ENCODE measurements at regions not wholly inside any gene's neighbourhood (a gene's known extent, or its start where the extent isn't known, plus 50 kb on each side); places are given as distances from the start of the nearest gene placed in this dataset.

- no peak for DNase-seq (ENCODE audit: low read depth, low spot score)
Observed at GRCh38 chr18:67232991-67233390, 283.5 kb downstream of the DSEL start.

GRCh38 chr18:67232406-67232805 lies 284.1 kb downstream of the DSEL start:
- peak; percentile 20 for DNase-seq (ENCODE audit: low read depth, low spot score)

GRCh38 chr18:67222887-67223286 lies 293.6 kb downstream of the DSEL start:
- DNase-seq (ENCODE audit: low read depth, low spot score): no peak

- DNase-seq (ENCODE audit: low read depth, low spot score): no peak
Observed at GRCh38 chr18:67219821-67220220, 296.7 kb downstream of the DSEL start.

- DNase-seq (ENCODE audit: low read depth, low spot score): no peak
Observed at GRCh38 chr18:67218556-67218955, 298.0 kb downstream of the DSEL start.

- DNase-seq (ENCODE audit: low read depth, low spot score): no peak
Observed at GRCh38 chr18:67217551-67218166, 298.9 kb downstream of the DSEL start.

- no peak for DNase-seq (ENCODE audit: low read depth, low spot score)
Observed at GRCh38 chr18:67216846-67217245, 299.7 kb downstream of the DSEL start.

- no peak for DNase-seq (ENCODE audit: low read depth, low spot score)
Observed at GRCh38 chr18:67215686-67216085, 300.8 kb downstream of the DSEL start.

- no peak for DNase-seq (ENCODE audit: low read depth, low spot score)
Observed at GRCh38 chr18:67211646-67212045, 304.9 kb downstream of the DSEL start.

- DNase-seq (ENCODE audit: low read depth, low spot score): no peak
Observed at GRCh38 chr18:67200665-67201064, 315.9 kb downstream of the DSEL start.

GRCh38 chr18:67199993-67200617 lies 316.4 kb downstream of the DSEL start:
- no peak for DNase-seq (ENCODE audit: low read depth, low spot score)

GRCh38 chr18:67194886-67195285 lies 321.6 kb downstream of the DSEL start:
- DNase-seq (ENCODE audit: low read depth, low spot score): no peak

- DNase-seq (ENCODE audit: low read depth, low spot score): no peak
Observed at GRCh38 chr18:67192535-67192934, 324.0 kb downstream of the DSEL start.

- DNase-seq (ENCODE audit: low read depth, low spot score): peak; percentile 47
Observed at GRCh38 chr18:67183398-67183797, 333.1 kb downstream of the DSEL start.

- DNase-seq (ENCODE audit: low read depth, low spot score): no peak
Observed at GRCh38 chr18:67179726-67180125, 336.8 kb downstream of the DSEL start.

- DNase-seq (ENCODE audit: low read depth, low spot score): no peak
Observed at GRCh38 chr18:67159662-67160061, 356.9 kb downstream of the DSEL start.

- DNase-seq (ENCODE audit: low read depth, low spot score): no peak
Observed at GRCh38 chr18:67154979-67155378, 361.5 kb downstream of the DSEL start.

GRCh38 chr18:67151366-67151765 lies 365.2 kb downstream of the DSEL start:
- DNase-seq (ENCODE audit: low read depth, low spot score): no peak

- no peak for DNase-seq (ENCODE audit: low read depth, low spot score)
Observed at GRCh38 chr18:67145586-67146292, 370.8 kb downstream of the DSEL start.

GRCh38 chr18:67144329-67144728 lies 372.2 kb downstream of the DSEL start:
- no peak for DNase-seq (ENCODE audit: low read depth, low spot score)

GRCh38 chr18:67143028-67143427 lies 373.5 kb downstream of the DSEL start:
- DNase-seq (ENCODE audit: low read depth, low spot score): no peak

- no peak for DNase-seq (ENCODE audit: low read depth, low spot score)
Observed at GRCh38 chr18:67142604-67143003, 373.9 kb downstream of the DSEL start.

- DNase-seq (ENCODE audit: low read depth, low spot score): no peak
Observed at GRCh38 chr18:67140495-67140894, 376.0 kb downstream of the DSEL start.

All from iPS DF 19.7 (cell line).